Heart left ventricle (tissue), 16 donors: ENCODE measurements at regions not wholly inside any gene's neighbourhood (a gene's known extent, or its start where the extent isn't known, plus 50 kb on each side); places are given as distances from the start of the nearest gene placed in this dataset.

Source experiments
- ATAC-seq, 4 donors: fragments of 200-7000 bp; cut with Tn5 transposase; one replicate each; pipeline ENCODE4 v1.9.1; 2020 to 2022; ENCODE audit warnings: moderate library complexity in 4 of 4, mild to moderate bottlenecking in 3 of 4, moderate number of reproducible peaks in 1 of 4
- DNase-seq, 5 donors: peaks; one replicate each; pipeline ENCODE4 v3.0.0-alpha.2; 2020
- H3K27ac ChIP-seq, 12 donors: fragments of 200-600 bp; sonication (generic) in 4 of 12; one replicate each; pipeline versions ENCODE4 v1.5.0 to v1.8.0; 2016 to 2022; ENCODE audit warnings: mild to moderate bottlenecking in 2 of 12
- H3K27me3 ChIP-seq, 9 donors: fragments of 200-600 bp; sonication (generic) in 2 of 9; one replicate each; pipeline versions ENCODE4 v1.5.1 to v1.8.0; 2016 to 2022; ENCODE audit warnings: mild to moderate bottlenecking in 3 of 9
- H3K36me3 ChIP-seq, 9 donors: fragments of 200-600 bp; sonication (generic) in 2 of 9; one replicate each; pipeline versions ENCODE4 v1.5.0 to v1.8.0; 2018 to 2022; ENCODE audit warnings: mild to moderate bottlenecking in 2 of 9
- H3K4me1 ChIP-seq, 12 donors: fragments of 200-600 bp; sonication (generic) in 4 of 12; one replicate each; pipeline versions ENCODE4 v1.5.0 to v1.8.0; 2016 to 2022; ENCODE audit warnings: mild to moderate bottlenecking in 3 of 12
- H3K4me3 ChIP-seq, 12 donors: fragments of 200-600 bp; sonication (generic) in 4 of 12; one replicate each; pipeline versions ENCODE4 v1.5.0 to v1.8.0; 2017 to 2022; ENCODE audit warnings: mild to moderate bottlenecking in 9 of 12, moderate library complexity in 4 of 12
- H3K9me3 ChIP-seq, 12 donors: fragments of 200-600 bp; sonication (generic) in 4 of 12; one replicate each; pipeline versions ENCODE4 v1.5.0 to v1.8.0; 2016 to 2022; ENCODE audit warnings: mild to moderate bottlenecking in 1 of 12
- POLR2A ChIP-seq, 2 donors: fragments of 450-650 bp; IDR thresholded peaks; one replicate each; pipeline ENCODE4 v1.6.1; 2017; ENCODE audit warnings: antibody characterized with exemption in 2 of 2, mild to moderate bottlenecking in 2 of 2, moderate library complexity in 2 of 2
- WGBS, 4 donors: extraction: QIAGEN DNeasy Blood & Tissue Kit in 2 of 4; methylation state at CpG; one replicate each; pipeline versions ENCODE4 v1.1.5 to v1.1.7; 2013 to 2018; 5-methylcytosine and 5-hydroxymethylcytosine counted together
- intact Hi-C, 10 donors: fragments of 100-400 bp; cut with DNase I; formaldehyde crosslinking; loops; one replicate each; pipeline versions ENCODE4 v1.11.1 to v1.14.2; 2022
- TF ChIP-seq, protein P1 (sequence below), 12 donors: fragments of 200-600 bp; sonication (generic) in 4 of 12; IDR thresholded peaks; one replicate each; pipeline versions ENCODE4 v1.5.0 to v1.8.0; 2018 to 2022; ENCODE audit warnings: antibody characterized with exemption in 12 of 12, mild to moderate bottlenecking in 5 of 12
- donor health status: ischemic (EF 13 %, LVEDD 7.1; RV severe dilation, severe dysfunction).
- donor health status: healthy with polysubstance abuse.
- donor health status: DM: no; HTN: yes; CAD: no.
- donor health status: DM: no; HTN: no; CAD: no.
- donor health status: ischemic (EF 25% LVEDD 6.9; RV normal size, moderate dysfunction).
- donor health status: ischemic (EF 25% LVEDD 5.7; RV mildly dilated, moderate dysfunction).
- donor health status: healthy.
- donor health status: DM: yes; HTN: yes; CAD: no.
- donor health status: ischemic (EF 35%, LVEDD 5.7; RV mildly dilated, moderate dysfunction).
- donor health status: nonischemic (EF 11% LVEDD 7.7; RV severe dilation, severe dysfunction).
- donor health status: DM: yes; HTN: yes; CAD: no.
- donor health status: PGD.
- donor health status: ischemic (EF 29% LVEDD 5.4; RV normal size, mild dysfunction).
- donor health status: nonischemic (EF 23%, LVEDD 6.1; RV moderate dilation, normal function).

DNA sequence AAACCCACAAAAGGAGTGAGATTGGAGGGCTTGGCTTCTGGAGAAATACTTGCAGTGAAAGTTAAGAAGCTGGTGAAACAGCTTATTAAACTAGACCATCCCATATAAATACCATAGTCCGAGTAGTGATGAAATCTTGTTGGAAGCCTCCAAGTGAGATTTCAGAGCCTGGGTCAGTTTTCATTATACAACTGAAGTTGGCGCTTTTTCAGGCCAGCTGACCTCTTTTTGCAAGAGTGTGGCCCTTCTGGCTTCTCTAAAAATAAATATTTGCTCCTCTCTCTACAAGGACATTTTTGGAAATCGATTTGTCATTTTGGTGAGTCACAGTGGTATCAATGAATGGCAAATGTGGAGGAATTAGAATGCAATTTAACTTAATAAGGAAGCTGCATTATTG is 51.2 kb upstream of the THRB start:
- DNase-seq (peak in 2 of 5 donors; percentile 13 to 25), ATAC-seq (peak in 3 of 4 donors; percentile 48 to 71 (median 49))
- H3K36me3 ChIP-seq, result no peaks in the 10 kb centered on the region
- WGBS, 4 donors, result 23 to 46% (median 35%) methylated on average over 3 of the region's 3 CpGs
- H3K27ac ChIP-seq, result peak overlapping the region in 3 of 12 donors; percentile 0 to 27 (median 14)
- intact Hi-C loops, result no loop called here
- H3K27me3 ChIP-seq, result no peaks in the 10 kb centered on the region
- TF ChIP-seq, protein P1, sequence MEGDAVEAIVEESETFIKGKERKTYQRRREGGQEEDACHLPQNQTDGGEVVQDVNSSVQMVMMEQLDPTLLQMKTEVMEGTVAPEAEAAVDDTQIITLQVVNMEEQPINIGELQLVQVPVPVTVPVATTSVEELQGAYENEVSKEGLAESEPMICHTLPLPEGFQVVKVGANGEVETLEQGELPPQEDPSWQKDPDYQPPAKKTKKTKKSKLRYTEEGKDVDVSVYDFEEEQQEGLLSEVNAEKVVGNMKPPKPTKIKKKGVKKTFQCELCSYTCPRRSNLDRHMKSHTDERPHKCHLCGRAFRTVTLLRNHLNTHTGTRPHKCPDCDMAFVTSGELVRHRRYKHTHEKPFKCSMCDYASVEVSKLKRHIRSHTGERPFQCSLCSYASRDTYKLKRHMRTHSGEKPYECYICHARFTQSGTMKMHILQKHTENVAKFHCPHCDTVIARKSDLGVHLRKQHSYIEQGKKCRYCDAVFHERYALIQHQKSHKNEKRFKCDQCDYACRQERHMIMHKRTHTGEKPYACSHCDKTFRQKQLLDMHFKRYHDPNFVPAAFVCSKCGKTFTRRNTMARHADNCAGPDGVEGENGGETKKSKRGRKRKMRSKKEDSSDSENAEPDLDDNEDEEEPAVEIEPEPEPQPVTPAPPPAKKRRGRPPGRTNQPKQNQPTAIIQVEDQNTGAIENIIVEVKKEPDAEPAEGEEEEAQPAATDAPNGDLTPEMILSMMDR (IDR thresholded peaks at IDR 0.05), result no peak
- TF ChIP-seq POLR2A (IDR thresholded peaks at IDR 0.05), result no peak
- no peak overlapping the region for H3K4me3 ChIP-seq
- H3K9me3 ChIP-seq, result no peaks in the 10 kb centered on the region
- H3K4me1 ChIP-seq, result peaks cover 0 to 34% (median 13%) of the 10 kb centered on the region in 12 donors

DNA sequence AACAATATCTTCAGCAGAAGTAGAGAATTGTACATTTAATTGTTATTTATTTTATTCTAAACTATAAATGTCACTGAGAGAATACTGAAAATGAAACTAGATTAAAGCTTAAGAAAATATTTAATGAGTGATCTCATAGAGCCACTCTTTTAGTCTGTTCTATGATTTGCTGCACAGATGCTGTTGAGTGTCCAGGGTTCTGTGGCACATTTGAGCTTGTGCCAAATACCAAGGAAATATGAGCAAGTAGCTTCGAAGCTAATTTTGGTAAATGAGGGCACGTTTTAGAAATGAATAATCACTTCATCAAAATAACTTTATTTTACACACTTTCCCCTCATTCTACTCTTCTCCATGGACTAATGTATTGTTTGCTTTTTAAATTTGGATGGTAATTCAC is 53.6 kb upstream of the THRB start:
- ATAC-seq, result peak in 1 of 4 donors; percentile 48

DNA sequence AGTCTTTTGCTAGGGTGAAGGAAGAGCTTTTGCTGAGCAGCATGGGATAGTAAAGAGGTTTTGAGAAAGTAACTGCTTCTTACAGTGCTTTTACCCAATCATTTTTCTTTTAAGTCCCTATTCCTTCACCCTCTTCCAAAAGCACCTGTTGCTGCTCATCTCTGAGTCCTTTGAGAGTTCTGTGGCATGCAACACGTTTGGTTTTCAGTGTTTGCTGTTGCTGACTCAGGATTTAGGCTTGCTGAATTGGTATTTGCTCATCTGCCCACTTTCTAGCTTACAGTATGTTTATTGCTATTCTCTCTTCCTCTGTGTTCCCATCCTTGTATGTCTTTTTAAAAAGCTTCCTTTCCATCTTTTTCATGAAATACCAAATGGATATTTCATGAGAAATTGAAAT is 55.9 kb upstream of the THRB start:
- DNase-seq (no peak), ATAC-seq (no peak)
- intact Hi-C loops, result no loop called here
- Histone ChIP-seq H3K4me1 (peaks cover 0 to 33% (median 13%) of the 10 kb centered on the region in 12 donors), H3K4me3 (no peak overlapping the region), H3K27ac (no peak overlapping the region), H3K9me3 (no peaks in the 10 kb centered on the region), H3K36me3 (no peaks in the 10 kb centered on the region), H3K27me3 (no peaks in the 10 kb centered on the region)
- TF ChIP-seq, protein P1 (IDR thresholded peaks at IDR 0.05), result no peak
- TF ChIP-seq POLR2A (IDR thresholded peaks at IDR 0.05), result no peak
- 30 to 41% (median 36%) methylated on average over 1 of the region's 1 CpG for WGBS, 4 donors

More for the DNA sequence above, 53.6 kb upstream of the THRB start:
- WGBS, 4 donors, result 9 to 20% (median 14%) methylated on average over 2 of the region's 2 CpGs
- peak overlapping the region in 3 of 12 donors; percentile 16 to 32 (median 26) for H3K27ac ChIP-seq
- no peaks in the 10 kb centered on the region for H3K27me3 ChIP-seq
- no peak for DNase-seq
- no peaks in the 10 kb centered on the region for H3K9me3 ChIP-seq
- no peaks in the 10 kb centered on the region for H3K36me3 ChIP-seq
- TF ChIP-seq, protein P1 (IDR thresholded peaks at IDR 0.05), result no peak
- no peak for TF ChIP-seq POLR2A (IDR thresholded peaks at IDR 0.05)
- H3K4me1 ChIP-seq, result peaks cover 0 to 34% (median 13%) of the 10 kb centered on the region in 12 donors
- intact Hi-C loops, result no loop called here
- H3K4me3 ChIP-seq, result no peak overlapping the region

DNA sequence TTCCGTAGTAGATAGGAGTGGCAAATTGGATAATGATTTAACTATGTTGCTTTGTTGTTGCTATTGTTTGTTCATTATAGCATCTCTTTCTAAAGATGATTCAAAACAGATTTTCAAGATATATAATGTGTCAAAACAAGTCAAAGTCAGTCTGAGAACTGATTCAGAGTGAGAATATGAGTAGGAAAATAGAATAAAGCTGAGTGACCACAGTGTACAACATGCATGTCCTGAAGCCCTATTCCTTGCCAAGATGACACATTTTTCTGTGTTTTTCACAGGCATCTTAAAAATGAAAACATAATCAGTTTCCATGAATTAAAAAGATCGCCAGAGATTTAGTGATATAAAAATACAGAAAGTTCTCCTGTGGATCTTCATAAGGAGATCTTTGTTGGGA is 57.0 kb upstream of the THRB start:
- H3K36me3 ChIP-seq, result no peaks in the 10 kb centered on the region
- ATAC-seq, result no peak
- H3K4me3 ChIP-seq, result no peak overlapping the region
- H3K4me1 ChIP-seq, result peaks cover 0 to 23% (median 6%) of the 10 kb centered on the region in 12 donors
- intact Hi-C loops, result no loop called here
- no peaks in the 10 kb centered on the region for H3K27me3 ChIP-seq
- no peaks in the 10 kb centered on the region for H3K9me3 ChIP-seq
- DNase-seq, result no peak
- no peak overlapping the region for H3K27ac ChIP-seq
- TF ChIP-seq POLR2A (IDR thresholded peaks at IDR 0.05), result no peak
- TF ChIP-seq, protein P1 (IDR thresholded peaks at IDR 0.05), result no peak
- WGBS, 4 donors, result 91 to 95% (median 93%) methylated on average over 2 of the region's 2 CpGs
